ENCODE measurements at regions not wholly inside any gene's neighbourhood (a gene's known extent, or its start where the extent isn't known, plus 50 kb on each side); places are given as distances from the start of the nearest gene placed in this dataset.

DNA sequence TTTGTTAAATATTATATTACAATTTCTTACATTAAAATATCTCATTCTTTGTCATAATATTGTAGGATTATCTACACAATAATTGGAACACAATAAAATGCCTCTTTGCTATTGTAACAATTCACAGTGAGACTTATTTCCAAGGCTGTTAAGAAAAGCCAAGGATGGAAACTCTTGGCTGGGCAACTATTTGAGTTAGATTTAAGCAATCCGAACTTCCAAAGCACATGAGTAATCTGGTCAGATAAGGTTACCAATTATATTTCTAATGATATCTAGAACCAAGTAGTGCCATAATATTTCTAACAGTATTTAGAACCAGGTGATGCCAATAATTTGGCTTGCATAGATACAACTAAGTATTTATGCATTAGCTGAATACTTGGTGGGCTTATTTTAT lies 154.7 kb upstream of the KCNK2 start:
- TF ChIP-seq, protein P1, sequence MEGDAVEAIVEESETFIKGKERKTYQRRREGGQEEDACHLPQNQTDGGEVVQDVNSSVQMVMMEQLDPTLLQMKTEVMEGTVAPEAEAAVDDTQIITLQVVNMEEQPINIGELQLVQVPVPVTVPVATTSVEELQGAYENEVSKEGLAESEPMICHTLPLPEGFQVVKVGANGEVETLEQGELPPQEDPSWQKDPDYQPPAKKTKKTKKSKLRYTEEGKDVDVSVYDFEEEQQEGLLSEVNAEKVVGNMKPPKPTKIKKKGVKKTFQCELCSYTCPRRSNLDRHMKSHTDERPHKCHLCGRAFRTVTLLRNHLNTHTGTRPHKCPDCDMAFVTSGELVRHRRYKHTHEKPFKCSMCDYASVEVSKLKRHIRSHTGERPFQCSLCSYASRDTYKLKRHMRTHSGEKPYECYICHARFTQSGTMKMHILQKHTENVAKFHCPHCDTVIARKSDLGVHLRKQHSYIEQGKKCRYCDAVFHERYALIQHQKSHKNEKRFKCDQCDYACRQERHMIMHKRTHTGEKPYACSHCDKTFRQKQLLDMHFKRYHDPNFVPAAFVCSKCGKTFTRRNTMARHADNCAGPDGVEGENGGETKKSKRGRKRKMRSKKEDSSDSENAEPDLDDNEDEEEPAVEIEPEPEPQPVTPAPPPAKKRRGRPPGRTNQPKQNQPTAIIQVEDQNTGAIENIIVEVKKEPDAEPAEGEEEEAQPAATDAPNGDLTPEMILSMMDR (IDR thresholded peaks at IDR 0.05): no peak
- TF ChIP-seq POLR2A (IDR thresholded peaks at IDR 0.05): no peak
- TF ChIP-seq EP300 (IDR thresholded peaks at IDR 0.05): no peak
- no peak for TF ChIP-seq POLR2AphosphoS5 (IDR thresholded peaks at IDR 0.05)
